Mesothelial cell of epicardium (in vitro differentiated cells): ENCODE measurements at regions not wholly inside any gene's neighbourhood (a gene's known extent, or its start where the extent isn't known, plus 50 kb on each side); places are given as distances from the start of the nearest gene placed in this dataset.

Experiments used
- DNase-seq, 2 experiments: peaks; one replicate each; pipeline ENCODE4 v3.0.0; 2021; ENCODE audit warnings: low spot score in 2 of 2; ENCODE audit not compliant: unreplicated experiment in 2 of 2
- H3K27ac Mint-ChIP-seq: 2 replicates; pipeline ENCODE4 v1.8.0; 2021; ENCODE audit warnings: mixed read lengths
- H3K27me3 Mint-ChIP-seq: 2 replicates; pipeline ENCODE4 v1.8.0; 2021; ENCODE audit warnings: low read depth, mixed read lengths
- H3K36me3 Mint-ChIP-seq: 2 replicates; pipeline ENCODE4 v1.8.0; 2021; ENCODE audit warnings: mixed read lengths
- H3K4me1 Mint-ChIP-seq: 2 replicates; pipeline ENCODE4 v1.8.0; 2021; ENCODE audit warnings: mixed read lengths
- H3K4me3 Mint-ChIP-seq: 2 replicates; pipeline ENCODE4 v1.8.0; 2021; ENCODE audit warnings: mild to moderate bottlenecking, moderate library complexity, mixed read lengths
- H3K9me3 Mint-ChIP-seq: 2 replicates; pipeline ENCODE4 v1.8.0; 2021; ENCODE audit warnings: mixed read lengths
- TF ChIP-seq, protein P1 (sequence below): fragments of 200-600 bp; sonication (generic); IDR thresholded peaks from one replicate; pipeline ENCODE4 v1.5.0; 2021; ENCODE audit warnings: antibody characterized with exemption; ENCODE audit not compliant: unreplicated experiment

DNA sequence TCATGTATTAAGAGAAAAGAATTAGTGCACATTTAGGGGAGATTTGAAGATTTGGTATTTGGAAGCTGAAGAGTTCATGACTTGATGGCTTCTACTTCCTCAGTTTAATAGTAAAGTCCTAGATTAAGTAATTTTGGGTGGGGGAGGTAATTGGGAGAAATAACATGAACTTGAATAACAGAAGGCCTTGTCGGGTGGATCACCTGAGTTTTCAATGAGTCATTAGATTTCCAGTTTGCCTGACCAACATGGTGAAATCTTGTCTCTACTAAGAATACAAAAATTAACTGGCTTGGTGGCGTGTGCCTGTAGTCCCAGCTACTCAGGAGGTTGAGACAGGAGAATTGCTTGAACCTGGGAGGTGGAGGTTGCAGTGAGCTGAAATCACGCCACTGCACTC lies 181.0 kb downstream of the GJA1 start:
- Mint-ChIP-seq H3K4me3 (no peak overlapping the region), H3K27me3 (no peaks in the 10 kb centered on the region), H3K9me3 (peaks cover 7% of the 10 kb centered on the region), H3K4me1 (peaks cover 25% of the 10 kb centered on the region), H3K36me3 (no peaks in the 10 kb centered on the region), H3K27ac (no peak overlapping the region)
- TF ChIP-seq, protein P1, sequence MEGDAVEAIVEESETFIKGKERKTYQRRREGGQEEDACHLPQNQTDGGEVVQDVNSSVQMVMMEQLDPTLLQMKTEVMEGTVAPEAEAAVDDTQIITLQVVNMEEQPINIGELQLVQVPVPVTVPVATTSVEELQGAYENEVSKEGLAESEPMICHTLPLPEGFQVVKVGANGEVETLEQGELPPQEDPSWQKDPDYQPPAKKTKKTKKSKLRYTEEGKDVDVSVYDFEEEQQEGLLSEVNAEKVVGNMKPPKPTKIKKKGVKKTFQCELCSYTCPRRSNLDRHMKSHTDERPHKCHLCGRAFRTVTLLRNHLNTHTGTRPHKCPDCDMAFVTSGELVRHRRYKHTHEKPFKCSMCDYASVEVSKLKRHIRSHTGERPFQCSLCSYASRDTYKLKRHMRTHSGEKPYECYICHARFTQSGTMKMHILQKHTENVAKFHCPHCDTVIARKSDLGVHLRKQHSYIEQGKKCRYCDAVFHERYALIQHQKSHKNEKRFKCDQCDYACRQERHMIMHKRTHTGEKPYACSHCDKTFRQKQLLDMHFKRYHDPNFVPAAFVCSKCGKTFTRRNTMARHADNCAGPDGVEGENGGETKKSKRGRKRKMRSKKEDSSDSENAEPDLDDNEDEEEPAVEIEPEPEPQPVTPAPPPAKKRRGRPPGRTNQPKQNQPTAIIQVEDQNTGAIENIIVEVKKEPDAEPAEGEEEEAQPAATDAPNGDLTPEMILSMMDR = no peak
- DNase-seq = no peak

DNA sequence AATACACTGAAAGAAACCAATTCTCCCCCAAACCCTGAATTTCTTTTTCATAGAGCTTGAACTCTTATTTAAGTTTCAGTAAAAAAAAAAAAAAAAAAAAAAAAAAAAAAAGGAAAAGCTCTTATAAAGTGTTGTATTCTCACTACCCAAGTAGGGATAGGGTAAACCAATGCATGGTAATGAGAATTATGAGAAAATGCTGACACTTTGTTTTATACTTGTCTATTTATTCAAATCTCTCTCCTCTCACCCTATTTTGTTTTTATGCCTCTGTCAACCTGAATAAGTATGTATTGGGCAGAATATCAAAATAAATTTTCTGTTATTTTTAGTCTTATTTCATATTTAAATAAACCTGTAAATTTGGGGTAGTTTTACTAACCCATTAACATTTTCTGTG lies 181.9 kb downstream of the GJA1 start:
- peaks cover 21% of the 10 kb centered on the region for H3K4me1 Mint-ChIP-seq

DNA sequence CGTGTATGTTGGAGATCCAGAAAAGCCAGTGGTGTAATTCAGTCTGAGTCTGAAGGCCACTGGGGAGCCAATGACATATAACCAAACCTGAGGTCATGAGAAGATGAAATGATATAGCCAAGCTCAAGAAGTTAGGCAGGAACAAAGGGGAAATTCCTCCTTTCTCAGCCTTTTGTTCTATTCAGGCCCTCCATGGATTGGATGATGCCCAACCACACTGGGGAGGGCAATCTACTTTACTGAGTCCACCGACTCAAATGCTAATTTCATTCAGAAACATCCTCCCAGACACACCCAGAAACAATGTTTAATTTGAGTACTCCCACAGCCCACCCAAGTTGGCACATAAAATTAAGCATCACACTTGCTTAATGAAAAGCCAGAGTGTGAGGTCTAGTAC lies 183.6 kb downstream of the GJA1 start:
- TF ChIP-seq, protein P1 = no peak
- no peak for DNase-seq
- Mint-ChIP-seq H3K4me1 (peaks cover 12% of the 10 kb centered on the region), H3K27ac (no peak overlapping the region), H3K4me3 (no peak overlapping the region), H3K36me3 (no peaks in the 10 kb centered on the region), H3K27me3 (no peaks in the 10 kb centered on the region), H3K9me3 (peaks cover 7% of the 10 kb centered on the region)

More for the DNA sequence above, 181.9 kb downstream of the GJA1 start:
- Mint-ChIP-seq H3K9me3 (peaks cover 7% of the 10 kb centered on the region), H3K36me3 (no peaks in the 10 kb centered on the region), H3K27me3 (no peaks in the 10 kb centered on the region), H3K4me3 (no peak overlapping the region), H3K27ac (no peak overlapping the region)
- TF ChIP-seq, protein P1 = no peak
- DNase-seq = no peak

DNA sequence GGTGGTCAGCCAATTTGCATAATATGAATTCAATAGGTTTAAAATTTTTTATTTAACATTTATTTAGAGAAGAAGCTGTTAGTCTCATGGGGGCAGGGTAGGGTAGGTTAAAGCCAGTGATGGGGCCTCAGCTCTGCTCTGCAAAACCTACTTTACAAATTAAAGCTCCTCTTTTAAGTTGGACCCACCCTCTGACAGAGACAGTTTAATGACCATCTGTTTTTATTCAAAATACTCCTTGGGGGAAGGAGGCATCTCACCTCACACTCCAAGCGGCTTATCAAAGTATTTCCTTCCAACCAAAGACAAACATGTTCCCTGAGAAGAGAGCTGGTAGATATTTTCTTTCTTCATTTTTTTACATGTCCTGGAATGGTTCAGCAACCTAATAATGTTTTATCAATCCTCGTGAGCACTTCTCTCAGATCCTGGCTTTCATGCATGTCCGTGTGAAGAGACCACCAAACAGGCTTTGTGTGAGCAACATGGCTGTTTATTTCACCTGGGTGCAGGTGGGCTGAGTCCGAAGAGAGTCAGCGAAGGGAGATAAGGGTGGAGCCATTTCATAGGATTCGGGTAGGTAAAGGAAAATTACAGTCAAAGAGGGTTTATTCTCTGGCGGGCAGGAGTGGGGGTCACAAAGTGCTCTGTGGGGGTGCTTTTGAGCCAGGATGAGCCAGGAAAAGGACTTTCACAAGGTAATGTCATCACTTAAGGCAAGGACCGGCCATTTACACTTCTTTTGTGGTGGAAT lies 184.7 kb downstream of the GJA1 start:
- H3K27ac Mint-ChIP-seq = peak overlapping the region; percentile 86
- H3K27me3 Mint-ChIP-seq = no peaks in the 10 kb centered on the region

DNA sequence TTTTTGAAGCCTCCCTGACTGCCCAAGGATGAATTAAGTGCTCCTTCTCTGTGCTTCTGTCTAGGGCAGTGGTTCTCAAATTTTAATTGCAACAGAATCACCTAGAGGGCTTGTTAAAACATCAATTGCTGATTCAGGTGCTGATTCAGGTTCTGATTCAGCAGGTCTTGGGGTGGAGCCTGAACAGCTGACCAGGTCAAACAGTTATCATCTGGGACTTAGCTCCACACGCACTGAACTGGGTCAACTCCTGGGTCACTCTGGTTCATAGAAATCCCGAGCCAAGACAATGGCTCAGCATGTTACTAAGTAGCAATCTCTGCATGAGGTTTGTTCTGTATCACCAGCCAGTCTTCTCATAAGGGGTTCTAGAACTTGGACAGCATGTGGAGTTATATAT lies 192.3 kb downstream of the GJA1 start:
- H3K27ac Mint-ChIP-seq = no peak overlapping the region
- H3K9me3 Mint-ChIP-seq = peaks cover 66% of the 10 kb centered on the region
- H3K4me3 Mint-ChIP-seq = no peak overlapping the region
- H3K36me3 Mint-ChIP-seq = peaks cover 21% of the 10 kb centered on the region
- DNase-seq = no peak
- no peaks in the 10 kb centered on the region for H3K4me1 Mint-ChIP-seq
- no peaks in the 10 kb centered on the region for H3K27me3 Mint-ChIP-seq
- TF ChIP-seq, protein P1 = no peak

More for the DNA sequence above, 184.7 kb downstream of the GJA1 start:
- Mint-ChIP-seq H3K9me3 (peaks cover 18% of the 10 kb centered on the region), H3K36me3 (peaks cover 5% of the 10 kb centered on the region), H3K4me1 (peaks cover 9% of the 10 kb centered on the region), H3K4me3 (no peak overlapping the region)
- TF ChIP-seq, protein P1 = no peak
- no peak for DNase-seq
